BE2C (cell line): ENCODE measurements at regions not wholly inside any gene's neighbourhood (a gene's known extent, or its start where the extent isn't known, plus 50 kb on each side); places are given as distances from the start of the nearest gene placed in this dataset.

Experiments used
- DNase-seq: peaks from one replicate; pipeline ENCODE4 v3.0.0-alpha.2; 2020
- H3K27me3 ChIP-seq: fragments of 250-450 bp; sonication (Bioruptor Pico); 2 replicates; pipeline ENCODE4 v1.5.1; 2020; ENCODE audit warnings: mild to moderate bottlenecking
- H3K36me3 ChIP-seq: fragments of 250-450 bp; sonication (Bioruptor Pico); 2 replicates; pipeline ENCODE4 v1.5.1; 2020; ENCODE audit warnings: mild to moderate bottlenecking
- H3K4me1 ChIP-seq: fragments of 250-450 bp; sonication (Bioruptor Pico); 2 replicates; pipeline ENCODE4 v1.5.1; 2020
- H3K4me3 ChIP-seq: 2 replicates; pipeline ENCODE4 v1.5.1; 2011; ENCODE audit warnings: low read depth, low read length
- H3K9me3 ChIP-seq: fragments of 250-450 bp; sonication (Bioruptor Pico); 2 replicates; pipeline ENCODE4 v1.5.1; 2020
- CTCF ChIP-seq: IDR thresholded peaks from 2 replicates; pipeline ENCODE4 v1.5.1; 2012; ENCODE audit warnings: mild to moderate bottlenecking, low read depth, low read length

GRCh38 chr1:3981261-3981660 is 81.2 kb upstream of the C1orf174 start:
- H3K36me3 ChIP-seq = no peaks in the 10 kb centered on the region
- H3K4me1 ChIP-seq = no peaks in the 10 kb centered on the region
- H3K4me3 ChIP-seq = no peak overlapping the region
- TF ChIP-seq CTCF = no peak
- H3K9me3 ChIP-seq = no peaks in the 10 kb centered on the region
- DNase-seq = no peak
- no peaks in the 10 kb centered on the region for H3K27me3 ChIP-seq

GRCh38 chr1:3981746-3982505 is 81.9 kb upstream of the C1orf174 start:
- no peak for TF ChIP-seq CTCF
- H3K4me1 ChIP-seq = no peaks in the 10 kb centered on the region
- no peaks in the 10 kb centered on the region for H3K9me3 ChIP-seq
- H3K36me3 ChIP-seq = no peaks in the 10 kb centered on the region
- DNase-seq = no peak
- no peak overlapping the region for H3K4me3 ChIP-seq
- H3K27me3 ChIP-seq = no peaks in the 10 kb centered on the region

GRCh38 chr1:3983181-3983580 is 83.1 kb upstream of the C1orf174 start:
- Histone ChIP-seq H3K36me3 (no peaks in the 10 kb centered on the region), H3K9me3 (no peaks in the 10 kb centered on the region), H3K4me3 (no peak overlapping the region), H3K4me1 (no peaks in the 10 kb centered on the region), H3K27me3 (no peaks in the 10 kb centered on the region)
- no peak for DNase-seq
- no peak for TF ChIP-seq CTCF

GRCh38 chr1:3984586-3984985 is 84.5 kb upstream of the C1orf174 start:
- Histone ChIP-seq H3K9me3 (no peaks in the 10 kb centered on the region), H3K4me1 (no peaks in the 10 kb centered on the region), H3K36me3 (no peaks in the 10 kb centered on the region), H3K27me3 (no peaks in the 10 kb centered on the region), H3K4me3 (no peak overlapping the region)
- no peak for TF ChIP-seq CTCF
- no peak for DNase-seq

GRCh38 chr1:3986686-3987218 is 86.7 kb upstream of the C1orf174 start:
- TF ChIP-seq CTCF = no peak
- no peaks in the 10 kb centered on the region for H3K27me3 ChIP-seq
- H3K4me1 ChIP-seq = no peaks in the 10 kb centered on the region
- H3K36me3 ChIP-seq = no peaks in the 10 kb centered on the region
- H3K9me3 ChIP-seq = no peaks in the 10 kb centered on the region
- no peak overlapping the region for H3K4me3 ChIP-seq
- DNase-seq = no peak

GRCh38 chr1:3987669-3988235 is 87.7 kb upstream of the C1orf174 start:
- Histone ChIP-seq H3K9me3 (no peaks in the 10 kb centered on the region), H3K27me3 (no peaks in the 10 kb centered on the region)
- DNase-seq = no peak

More at GRCh38 chr1:3987669-3988235, 87.7 kb upstream of the C1orf174 start:
- TF ChIP-seq CTCF = no peak
- no peaks in the 10 kb centered on the region for H3K36me3 ChIP-seq
- no peaks in the 10 kb centered on the region for H3K4me1 ChIP-seq
- H3K4me3 ChIP-seq = no peak overlapping the region
